CD4-positive, alpha-beta T cell (primary cell): ENCODE measurements at regions not wholly inside any gene's neighbourhood (a gene's known extent, or its start where the extent isn't known, plus 50 kb on each side); places are given as distances from the start of the nearest gene placed in this dataset.

Source experiments
- ATAC-seq: fragments of 200-7000 bp; cut with Tn5 transposase; one replicate; pipeline ENCODE4 v1.10.0; 2022; ENCODE audit warnings: mild to moderate bottlenecking; ENCODE audit not compliant: poor library complexity
- CTCF ChIA-PET: fragments of 350-600 bp; sonication (Branson Sonifier 250); formaldehyde crosslinking; loops from one replicate; lab custom pipeline; 2021; ENCODE audit warnings: antibody characterized with exemption, inconsistent platforms; lab: Charles Lee
- POLR2A ChIA-PET: fragments of 350-600 bp; sonication (Branson Sonifier 250); formaldehyde crosslinking; loops from one replicate; lab custom pipeline; 2021; ENCODE audit warnings: antibody characterized with exemption, inconsistent platforms; lab: Charles Lee
- DNase-seq, 14 experiments: peaks; one replicate each; pipeline ENCODE4 v3.0.0-alpha.2; 2013 to 2020; ENCODE audit warnings: mixed read lengths in 2 of 14
- H3K27ac ChIP-seq, 2 donors: one replicate each; pipeline versions ENCODE4 v1.5.1 to v1.7.0; 2013; ENCODE audit warnings: low read length in 2 of 2, low read depth in 1 of 2, mild to moderate bottlenecking in 1 of 2
- H3K27me3 ChIP-seq, 2 experiments: 1 replicate in 1 of 2; 2 replicates in 1 of 2; pipeline versions ENCODE4 v1.6.1 to v1.7.0; 2013; ENCODE audit warnings: low read length in 2 of 2, control low read depth in 1 of 2, mild to moderate bottlenecking in 1 of 2, moderate library complexity in 1 of 2; ENCODE audit not compliant: insufficient read depth in 2 of 2, control insufficient read depth in 1 of 2
- H3K36me3 ChIP-seq: one replicate; pipeline ENCODE4 v1.6.1; 2013; ENCODE audit warnings: low read length, control low read depth; ENCODE audit not compliant: insufficient read depth
- H3K4me1 ChIP-seq: one replicate; pipeline ENCODE4 v1.6.1; 2013; ENCODE audit warnings: low read length, control low read depth; ENCODE audit not compliant: insufficient read depth
- H3K4me3 ChIP-seq: one replicate; pipeline ENCODE4 v1.5.1; 2013; ENCODE audit warnings: mild to moderate bottlenecking, low read length, moderate library complexity
- H3K9me3 ChIP-seq, 2 experiments: 1 replicate in 1 of 2; 2 replicates in 1 of 2; pipeline versions ENCODE4 v1.6.1 to v1.7.0; 2013; ENCODE audit warnings: low read length in 2 of 2, mild to moderate bottlenecking in 2 of 2, control low read depth in 1 of 2, moderate library complexity in 1 of 2; ENCODE audit not compliant: control insufficient read depth in 1 of 2, insufficient read depth in 1 of 2
- H3K27ac Mint-ChIP-seq: one replicate; pipeline ENCODE4 v1.8.0; 2020; ENCODE audit warnings: mixed read lengths
- H3K27me3 Mint-ChIP-seq: one replicate; pipeline ENCODE4 v1.8.0; 2021; ENCODE audit warnings: mixed read lengths
- H3K36me3 Mint-ChIP-seq: one replicate; pipeline ENCODE4 v1.8.0; 2021; ENCODE audit warnings: low read depth, mixed read lengths
- H3K4me1 Mint-ChIP-seq: one replicate; pipeline ENCODE4 v1.8.0; 2021; ENCODE audit warnings: low read depth, mixed read lengths
- H3K4me3 Mint-ChIP-seq: one replicate; pipeline ENCODE4 v1.8.0; 2020; ENCODE audit warnings: mild to moderate bottlenecking, mixed read lengths
- H3K9me3 Mint-ChIP-seq: one replicate; pipeline ENCODE4 v1.8.0; 2020; ENCODE audit warnings: mixed read lengths
- intact Hi-C, 2 experiments: fragments of 100-400 bp; cut with DNase I in 1 of 2; cut with micrococcal nuclease in 1 of 2; formaldehyde crosslinking; loops; one replicate each; pipeline versions ENCODE4 v1.15.1 to v1.9.0; 2023 to 2025; cut with DNase I, micrococcal nuclease
- TF ChIP-seq, protein P1 (sequence below): fragments of 200-600 bp; IDR thresholded peaks from one replicate; pipeline ENCODE4 v1.8.0; 2022; ENCODE audit warnings: antibody characterized with exemption, mild to moderate bottlenecking

DNA sequence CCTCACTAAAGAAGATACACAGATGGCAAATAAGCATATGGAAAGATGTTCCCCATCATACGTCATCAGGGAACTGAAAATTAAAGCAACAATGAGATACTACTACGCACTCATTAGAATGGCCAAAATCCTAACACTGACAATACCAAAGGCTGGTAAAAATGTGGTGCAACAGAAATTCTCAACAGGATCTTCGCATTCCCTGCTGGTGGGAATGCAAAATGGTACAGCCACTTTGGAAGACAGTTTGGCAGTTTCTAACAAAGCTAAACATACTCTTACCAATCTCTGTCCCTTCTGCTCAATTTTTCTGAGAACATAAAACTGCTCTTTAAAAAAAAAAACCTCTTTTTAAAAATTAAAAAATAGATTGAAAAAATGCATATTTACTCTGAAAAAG is 300.2 kb downstream of the FBXW7 start:
- Histone ChIP-seq H3K36me3 (no peaks in the 10 kb centered on the region), H3K4me1 (no peaks in the 10 kb centered on the region), H3K27me3 (no peaks in the 10 kb centered on the region), H3K4me3 (no peak overlapping the region), H3K9me3 (no peaks in the 10 kb centered on the region), H3K27ac (no peak overlapping the region)
- intact Hi-C loops = no loop called here
- H3K4me1 Mint-ChIP-seq = no peaks in the 10 kb centered on the region
- H3K27me3 Mint-ChIP-seq = no peaks in the 10 kb centered on the region
- TF ChIP-seq, protein P1, sequence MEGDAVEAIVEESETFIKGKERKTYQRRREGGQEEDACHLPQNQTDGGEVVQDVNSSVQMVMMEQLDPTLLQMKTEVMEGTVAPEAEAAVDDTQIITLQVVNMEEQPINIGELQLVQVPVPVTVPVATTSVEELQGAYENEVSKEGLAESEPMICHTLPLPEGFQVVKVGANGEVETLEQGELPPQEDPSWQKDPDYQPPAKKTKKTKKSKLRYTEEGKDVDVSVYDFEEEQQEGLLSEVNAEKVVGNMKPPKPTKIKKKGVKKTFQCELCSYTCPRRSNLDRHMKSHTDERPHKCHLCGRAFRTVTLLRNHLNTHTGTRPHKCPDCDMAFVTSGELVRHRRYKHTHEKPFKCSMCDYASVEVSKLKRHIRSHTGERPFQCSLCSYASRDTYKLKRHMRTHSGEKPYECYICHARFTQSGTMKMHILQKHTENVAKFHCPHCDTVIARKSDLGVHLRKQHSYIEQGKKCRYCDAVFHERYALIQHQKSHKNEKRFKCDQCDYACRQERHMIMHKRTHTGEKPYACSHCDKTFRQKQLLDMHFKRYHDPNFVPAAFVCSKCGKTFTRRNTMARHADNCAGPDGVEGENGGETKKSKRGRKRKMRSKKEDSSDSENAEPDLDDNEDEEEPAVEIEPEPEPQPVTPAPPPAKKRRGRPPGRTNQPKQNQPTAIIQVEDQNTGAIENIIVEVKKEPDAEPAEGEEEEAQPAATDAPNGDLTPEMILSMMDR = no peak
- H3K4me3 Mint-ChIP-seq = no peak overlapping the region
- H3K9me3 Mint-ChIP-seq = peaks cover 6% of the 10 kb centered on the region
- ChIA-PET POLR2A (no interaction called here), CTCF (no interaction called here)
- ATAC-seq = no peak
- H3K36me3 Mint-ChIP-seq = no peaks in the 10 kb centered on the region
- H3K27ac Mint-ChIP-seq = no peak overlapping the region
- no peak for DNase-seq

DNA sequence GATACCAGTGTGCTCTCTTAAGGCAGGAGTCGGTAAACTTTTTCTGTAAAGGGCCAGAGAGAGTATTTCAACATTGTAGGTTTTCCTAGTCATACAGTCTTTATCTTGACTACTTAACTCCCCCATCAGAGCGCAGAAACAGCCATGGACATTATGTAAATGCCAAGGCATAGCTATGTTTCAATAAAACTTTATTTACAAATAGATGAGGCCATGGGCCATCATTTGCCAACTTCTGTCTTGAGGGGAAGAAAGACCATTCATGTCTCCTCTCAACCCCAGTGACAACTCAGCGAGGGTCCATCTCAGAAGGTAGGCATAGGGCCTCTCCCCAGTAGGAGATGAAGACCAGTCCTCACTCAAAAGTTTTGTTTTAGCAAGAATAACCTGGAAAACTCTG is 301.3 kb downstream of the FBXW7 start:
- no peak overlapping the region for H3K4me3 ChIP-seq
- H3K27ac ChIP-seq = no peak overlapping the region
- CTCF ChIA-PET = no interaction called here
- Mint-ChIP-seq H3K27ac (no peak overlapping the region), H3K27me3 (no peaks in the 10 kb centered on the region), H3K36me3 (no peaks in the 10 kb centered on the region), H3K4me3 (no peak overlapping the region), H3K4me1 (no peaks in the 10 kb centered on the region), H3K9me3 (peaks cover 6% of the 10 kb centered on the region)
- no peak for ATAC-seq
- TF ChIP-seq, protein P1 = no peak
- no peaks in the 10 kb centered on the region for H3K9me3 ChIP-seq
- intact Hi-C loops = no loop called here
- POLR2A ChIA-PET = interaction anchor here (1.4 kb wide), 1 partner anchor 11 kb away, joined by 4 read pairs; no protein-coding TSS in a partner anchor
- no peaks in the 10 kb centered on the region for H3K27me3 ChIP-seq
- DNase-seq = no peak
- no peaks in the 10 kb centered on the region for H3K36me3 ChIP-seq
- H3K4me1 ChIP-seq = no peaks in the 10 kb centered on the region

DNA sequence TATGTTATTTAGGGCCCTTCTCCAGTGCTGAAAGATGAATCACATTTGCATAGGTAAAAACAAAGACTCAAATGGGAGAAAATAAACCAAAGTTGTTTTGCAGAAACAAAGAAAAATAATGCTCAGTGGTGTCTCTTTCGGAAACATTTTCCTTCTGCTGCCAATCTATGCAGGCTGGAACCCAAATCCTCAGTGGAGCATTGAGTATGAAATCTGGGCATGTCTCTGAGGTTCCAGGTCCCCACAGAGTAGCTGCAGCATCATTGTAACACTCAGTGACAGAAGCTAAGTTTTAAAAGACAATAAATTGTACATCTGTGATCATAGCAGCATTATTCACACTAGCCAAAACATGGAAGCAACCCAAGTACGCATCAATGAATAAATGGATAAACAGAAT is 303.6 kb downstream of the FBXW7 start:
- Histone ChIP-seq H3K36me3 (no peaks in the 10 kb centered on the region), H3K9me3 (no peaks in the 10 kb centered on the region), H3K27me3 (no peaks in the 10 kb centered on the region), H3K27ac (no peak overlapping the region), H3K4me3 (no peak overlapping the region), H3K4me1 (no peaks in the 10 kb centered on the region)
- TF ChIP-seq, protein P1 = no peak
- intact Hi-C loops = no loop called here
- ATAC-seq = no peak
- CTCF ChIA-PET = no interaction called here
- Mint-ChIP-seq H3K4me1 (no peaks in the 10 kb centered on the region), H3K27me3 (no peaks in the 10 kb centered on the region), H3K36me3 (no peaks in the 10 kb centered on the region), H3K4me3 (no peak overlapping the region), H3K9me3 (peaks cover 6% of the 10 kb centered on the region), H3K27ac (no peak overlapping the region)
- no peak for DNase-seq
- POLR2A ChIA-PET = no interaction called here
